WI38 (cell line): ENCODE measurements at regions not wholly inside any gene's neighbourhood (a gene's known extent, or its start where the extent isn't known, plus 50 kb on each side); places are given as distances from the start of the nearest gene placed in this dataset.

ENCODE experiments used
- H3K4me3 ChIP-seq: 2 replicates; pipeline ENCODE4 v1.5.1; 2011; ENCODE audit warnings: low read depth, mild to moderate bottlenecking, control low read depth, low read length
- CTCF ChIP-seq: IDR thresholded peaks from 2 replicates; pipeline ENCODE4 v1.5.1; 2012; ENCODE audit warnings: low read depth, mild to moderate bottlenecking, control low read depth, low read length

- no peak overlapping the region for H3K4me3 ChIP-seq
- no peak for TF ChIP-seq CTCF
Measured at GRCh38 chr6:4668271-4669179, 107.7 kb upstream of the CDYL start.

GRCh38 chr6:4667591-4667990 is 108.6 kb upstream of the CDYL start:
- no peak for TF ChIP-seq CTCF
- no peak overlapping the region for H3K4me3 ChIP-seq

- no peak overlapping the region for H3K4me3 ChIP-seq
- TF ChIP-seq CTCF: no peak
Measured at GRCh38 chr6:4666886-4667513, 109.2 kb upstream of the CDYL start.

- no peak overlapping the region for H3K4me3 ChIP-seq
- TF ChIP-seq CTCF: no peak
Measured at GRCh38 chr6:4665489-4666417, 110.5 kb upstream of the CDYL start.

- no peak for TF ChIP-seq CTCF
- H3K4me3 ChIP-seq: no peak overlapping the region
Measured at GRCh38 chr6:4664911-4665310, 111.3 kb upstream of the CDYL start.

- no peak for TF ChIP-seq CTCF
- no peak overlapping the region for H3K4me3 ChIP-seq
Measured at GRCh38 chr6:4664117-4664626, 112.0 kb upstream of the CDYL start.
